ENCODE measurements at regions not wholly inside any gene's neighbourhood (a gene's known extent, or its start where the extent isn't known, plus 50 kb on each side); places are given as distances from the start of the nearest gene placed in this dataset.
A peak's percentile ranks its signal among the peaks of the same experiment; 100 is the strongest.

DNA sequence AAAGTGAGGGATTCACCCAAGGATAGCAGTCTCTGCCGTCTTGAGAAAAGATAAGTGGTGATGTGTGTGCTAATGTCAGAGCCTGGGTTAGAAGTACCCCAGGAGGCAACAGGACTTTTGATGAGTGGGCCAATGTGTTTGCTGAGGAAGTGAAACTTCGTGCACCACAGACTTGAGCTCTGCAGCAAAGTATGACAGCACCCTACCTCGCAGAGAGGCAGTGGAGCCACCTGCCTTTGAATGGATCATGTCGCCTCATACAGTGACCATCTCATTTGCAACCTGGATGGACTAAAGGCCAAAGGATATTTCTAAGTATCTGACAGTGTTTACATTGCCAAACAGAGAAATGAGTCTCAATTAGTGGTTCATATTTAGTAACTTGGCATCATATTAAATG, 593.9 kb upstream of the GRAMD2B start:
- DNase-seq (ENCODE audit: low read depth in 4 of 6, low spot score in 6 of 6) = no peak
- H3K27me3 ChIP-seq (ENCODE audit: control insufficient read depth, insufficient read depth, low read length) = no peaks in the 10 kb centered on the region
- H3K27ac ChIP-seq (ENCODE audit: low read depth, low read length) = no peak overlapping the region
- no peaks in the 10 kb centered on the region for H3K36me3 ChIP-seq (ENCODE audit: control insufficient read depth, insufficient read depth, low read length)
- no peak overlapping the region for H3K4me3 ChIP-seq (ENCODE audit: low read depth, low read length)
- 77% methylated on average over 4 of the region's 4 CpGs for WGBS (ENCODE audit: insufficient coverage)
- no peaks in the 10 kb centered on the region for H3K4me1 ChIP-seq (ENCODE audit: control insufficient read depth, insufficient read depth, low read length)
- H3K9me3 ChIP-seq (ENCODE audit: control insufficient read depth, insufficient read depth, low read length) = no peaks in the 10 kb centered on the region

DNA sequence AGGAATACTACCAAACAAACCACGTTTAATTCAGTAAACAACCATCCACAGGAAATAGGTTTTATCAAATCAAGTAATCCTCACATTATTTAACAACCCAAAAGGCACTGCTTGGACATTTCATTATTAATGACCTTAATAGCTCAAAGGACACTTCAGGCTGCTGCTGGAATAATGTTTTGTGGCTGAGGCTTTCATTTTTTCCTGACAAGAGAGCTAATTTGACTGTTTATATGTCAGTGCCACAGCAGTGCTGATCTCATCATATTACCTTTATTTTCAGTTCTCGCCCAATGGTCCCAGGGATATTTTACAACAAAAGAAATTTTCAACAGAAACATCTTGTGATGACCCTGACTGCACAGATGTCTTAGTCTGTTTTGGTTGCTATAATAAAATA, 589.8 kb upstream of the GRAMD2B start:
- no peaks in the 10 kb centered on the region for H3K36me3 ChIP-seq (ENCODE audit: control insufficient read depth, insufficient read depth, low read length)
- DNase-seq (ENCODE audit: low read depth in 4 of 6, low spot score in 6 of 6) = no peak
- H3K27me3 ChIP-seq (ENCODE audit: control insufficient read depth, insufficient read depth, low read length) = no peaks in the 10 kb centered on the region
- no peaks in the 10 kb centered on the region for H3K4me1 ChIP-seq (ENCODE audit: control insufficient read depth, insufficient read depth, low read length)
- no peak overlapping the region for H3K27ac ChIP-seq (ENCODE audit: low read depth, low read length)
- no peak overlapping the region for H3K4me3 ChIP-seq (ENCODE audit: low read depth, low read length)
- H3K9me3 ChIP-seq (ENCODE audit: control insufficient read depth, insufficient read depth, low read length) = no peaks in the 10 kb centered on the region
- WGBS (ENCODE audit: insufficient coverage) = no CpG with 5 or more reads among the region's 2 CpGs

DNA sequence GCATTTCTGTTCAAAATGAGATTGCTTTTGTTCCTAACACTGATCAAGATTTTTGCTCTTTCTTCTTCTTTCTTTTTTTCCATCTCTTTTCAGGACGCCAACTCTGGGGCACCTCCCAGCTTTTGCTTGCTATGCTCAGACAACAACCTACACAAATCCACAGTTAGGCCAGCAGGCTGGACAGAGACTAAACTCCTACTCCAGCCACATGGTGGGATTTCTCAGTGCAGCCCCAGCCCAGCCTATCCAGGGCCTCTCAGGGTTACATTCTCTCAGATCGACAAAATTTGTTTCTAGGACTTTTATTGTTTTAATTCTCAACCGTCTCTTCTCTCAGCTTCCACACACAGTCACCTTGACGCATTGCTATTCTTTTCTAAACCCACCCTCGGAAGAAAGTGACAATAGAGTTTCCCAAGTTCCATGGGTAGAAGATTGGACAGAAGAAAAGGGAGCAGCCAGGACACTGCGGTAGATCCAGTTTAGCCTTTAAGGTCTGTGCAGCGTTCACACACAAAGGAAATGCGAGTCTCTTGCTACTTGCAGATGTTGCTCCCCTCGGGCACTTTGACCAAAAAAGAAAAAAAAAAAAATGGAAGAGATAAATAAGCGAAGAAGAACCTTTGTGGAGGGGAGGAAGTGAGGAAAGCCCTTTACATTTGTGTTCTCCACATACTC, 588.6 kb upstream of the GRAMD2B start:
- no peaks in the 10 kb centered on the region for H3K4me1 ChIP-seq (ENCODE audit: control insufficient read depth, insufficient read depth, low read length)
- H3K27ac ChIP-seq (ENCODE audit: low read depth, low read length) = no peak overlapping the region
- H3K27me3 ChIP-seq (ENCODE audit: control insufficient read depth, insufficient read depth, low read length) = no peaks in the 10 kb centered on the region
- no peaks in the 10 kb centered on the region for H3K9me3 ChIP-seq (ENCODE audit: control insufficient read depth, insufficient read depth, low read length)
- 49% methylated on average over 3 of the region's 10 CpGs for WGBS (ENCODE audit: insufficient coverage)
- H3K4me3 ChIP-seq (ENCODE audit: low read depth, low read length) = no peak overlapping the region
- peak in 1 of 6 donors; percentile 23 for DNase-seq (ENCODE audit: low read depth in 4 of 6, low spot score in 6 of 6)
- no peaks in the 10 kb centered on the region for H3K36me3 ChIP-seq (ENCODE audit: control insufficient read depth, insufficient read depth, low read length)

DNA sequence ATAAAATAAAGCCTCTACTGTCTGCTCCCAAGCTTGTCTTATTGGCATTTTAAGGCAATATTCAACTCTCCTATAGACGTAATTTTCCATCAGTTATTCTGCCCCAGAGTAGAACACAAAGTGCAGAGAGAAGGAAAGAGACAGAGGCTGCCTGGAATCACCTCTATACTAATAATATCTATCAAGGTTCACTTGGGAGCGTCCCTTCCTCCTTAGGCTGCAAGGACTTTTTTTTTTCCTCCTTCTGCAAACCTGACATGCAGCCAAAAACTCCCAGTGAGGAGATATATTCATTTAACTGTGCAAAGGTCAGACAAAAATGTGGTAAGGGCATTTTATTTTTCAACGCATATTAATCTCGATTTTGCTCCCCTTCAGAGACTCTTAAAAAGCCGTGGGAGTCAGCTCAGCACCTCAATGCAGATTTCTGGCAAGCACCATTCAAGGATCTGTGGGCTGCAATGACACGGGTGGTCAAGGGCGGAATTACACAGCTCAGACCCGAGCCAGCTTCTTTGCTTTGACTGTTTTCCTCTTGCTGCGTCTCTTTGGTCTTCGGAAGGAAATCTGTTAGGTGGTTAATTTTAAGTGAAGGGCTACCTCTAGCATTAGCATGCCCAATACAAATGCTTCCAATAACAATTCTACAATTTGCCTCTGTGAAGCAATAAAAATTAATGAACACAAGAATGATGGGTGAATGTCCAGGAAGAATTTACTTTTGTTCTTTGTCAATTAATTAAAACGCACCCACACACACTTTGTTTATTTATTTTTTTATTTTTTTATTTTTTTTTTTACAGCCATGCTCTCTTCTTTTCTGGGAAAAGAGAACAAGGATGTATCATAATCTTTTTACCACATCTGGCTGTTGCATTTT, 587.7 kb upstream of the GRAMD2B start:
- Histone ChIP-seq H3K9me3 (ENCODE audit: control insufficient read depth, insufficient read depth, low read length) (no peaks in the 10 kb centered on the region), H3K4me3 (ENCODE audit: low read depth, low read length) (peak overlapping the region; percentile 4), H3K27ac (ENCODE audit: low read depth, low read length) (no peak overlapping the region), H3K27me3 (ENCODE audit: control insufficient read depth, insufficient read depth, low read length) (no peaks in the 10 kb centered on the region), H3K4me1 (ENCODE audit: control insufficient read depth, insufficient read depth, low read length) (no peaks in the 10 kb centered on the region), H3K36me3 (ENCODE audit: control insufficient read depth, insufficient read depth, low read length) (no peaks in the 10 kb centered on the region)
- 15% methylated on average over 5 of the region's 11 CpGs for WGBS (ENCODE audit: insufficient coverage)
- peak; percentile 59 to 94 (median 62) for DNase-seq (ENCODE audit: low read depth in 4 of 6, low spot score in 6 of 6)

DNA sequence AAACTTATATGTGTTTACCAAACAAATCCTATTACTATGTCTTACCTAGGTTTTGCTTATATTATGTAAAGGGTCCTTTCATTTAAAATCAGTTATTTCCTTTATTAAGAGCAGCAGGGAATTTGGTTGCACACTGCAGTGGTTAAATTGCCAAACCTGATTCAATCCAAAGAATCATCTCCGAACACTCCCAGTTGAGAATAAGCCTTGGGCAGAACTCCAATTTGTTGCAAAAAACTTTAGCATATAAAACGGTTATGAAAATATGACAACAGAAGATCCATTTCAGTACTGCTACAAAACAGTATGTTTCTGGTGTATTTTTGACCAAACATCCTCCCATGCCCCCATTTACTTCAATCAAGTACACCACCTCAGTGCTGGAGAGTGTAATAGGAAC, 587.0 kb upstream of the GRAMD2B start:
- Histone ChIP-seq H3K4me1 (ENCODE audit: control insufficient read depth, insufficient read depth, low read length) (no peaks in the 10 kb centered on the region), H3K27ac (ENCODE audit: low read depth, low read length) (no peak overlapping the region), H3K9me3 (ENCODE audit: control insufficient read depth, insufficient read depth, low read length) (no peaks in the 10 kb centered on the region), H3K27me3 (ENCODE audit: control insufficient read depth, insufficient read depth, low read length) (no peaks in the 10 kb centered on the region), H3K4me3 (ENCODE audit: low read depth, low read length) (no peak overlapping the region), H3K36me3 (ENCODE audit: control insufficient read depth, insufficient read depth, low read length) (no peaks in the 10 kb centered on the region)
- WGBS (ENCODE audit: insufficient coverage) = no CpG with 5 or more reads among the region's 2 CpGs
- DNase-seq (ENCODE audit: low read depth in 4 of 6, low spot score in 6 of 6) = peak in 1 of 6 donors; percentile 18

DNA sequence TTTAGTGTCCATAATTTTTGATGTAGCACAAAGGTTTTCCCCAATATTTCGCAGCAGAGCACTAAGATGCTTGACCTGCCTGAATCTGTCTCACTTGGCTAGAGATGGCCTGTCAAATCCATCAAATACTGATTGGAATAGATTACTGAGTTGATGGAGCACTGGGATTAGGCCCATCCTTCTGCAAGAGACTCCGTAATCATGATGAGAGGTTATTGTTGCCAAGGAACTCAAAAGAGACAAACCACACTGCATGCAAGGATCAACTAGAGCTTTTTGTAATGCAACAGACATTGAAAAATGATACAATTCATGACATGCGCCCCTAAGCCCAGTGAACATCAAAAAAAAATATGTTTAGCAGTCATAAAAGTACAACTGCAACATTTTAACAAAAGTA, 585.3 kb upstream of the GRAMD2B start:
- no peaks in the 10 kb centered on the region for H3K36me3 ChIP-seq (ENCODE audit: control insufficient read depth, insufficient read depth, low read length)
- peak in 1 of 6 donors; percentile 27 for DNase-seq (ENCODE audit: low read depth in 4 of 6, low spot score in 6 of 6)
- H3K4me3 ChIP-seq (ENCODE audit: low read depth, low read length) = no peak overlapping the region
- H3K4me1 ChIP-seq (ENCODE audit: control insufficient read depth, insufficient read depth, low read length) = no peaks in the 10 kb centered on the region
- H3K27ac ChIP-seq (ENCODE audit: low read depth, low read length) = no peak overlapping the region
- no peaks in the 10 kb centered on the region for H3K27me3 ChIP-seq (ENCODE audit: control insufficient read depth, insufficient read depth, low read length)
- H3K9me3 ChIP-seq (ENCODE audit: control insufficient read depth, insufficient read depth, low read length) = peaks cover under 1% of the 10 kb centered on the region
- WGBS (ENCODE audit: insufficient coverage) = 100% methylated on average over 1 of the region's 3 CpGs

DNA sequence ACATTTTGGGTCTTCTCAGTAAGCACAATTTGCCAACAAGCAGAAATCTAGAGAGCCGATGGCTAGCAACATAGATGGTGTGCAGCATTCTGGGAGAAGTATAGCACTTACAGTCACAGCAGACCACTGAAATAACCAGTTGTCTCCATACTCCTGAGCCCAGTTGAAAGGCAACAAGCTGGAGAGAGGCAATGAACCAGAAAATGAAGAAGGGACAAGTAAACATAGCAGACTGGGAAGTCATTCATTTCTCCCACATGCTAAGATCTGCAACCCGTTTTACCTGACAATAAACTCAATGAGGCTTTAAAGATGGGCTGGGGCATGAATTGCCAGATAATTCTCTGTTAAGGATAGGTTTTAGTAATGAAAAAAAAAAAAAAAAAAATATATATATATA, 575.6 kb upstream of the GRAMD2B start:
- Histone ChIP-seq H3K4me3 (ENCODE audit: low read depth, low read length) (no peak overlapping the region), H3K9me3 (ENCODE audit: control insufficient read depth, insufficient read depth, low read length) (peaks cover 2% of the 10 kb centered on the region), H3K27me3 (ENCODE audit: control insufficient read depth, insufficient read depth, low read length) (no peaks in the 10 kb centered on the region), H3K27ac (ENCODE audit: low read depth, low read length) (no peak overlapping the region), H3K4me1 (ENCODE audit: control insufficient read depth, insufficient read depth, low read length) (no peaks in the 10 kb centered on the region), H3K36me3 (ENCODE audit: control insufficient read depth, insufficient read depth, low read length) (no peaks in the 10 kb centered on the region)
- no CpG with 5 or more reads among the region's 2 CpGs for WGBS (ENCODE audit: insufficient coverage)
- DNase-seq (ENCODE audit: low read depth in 4 of 6, low spot score in 6 of 6) = peak in 1 of 6 donors; percentile 46

DNA sequence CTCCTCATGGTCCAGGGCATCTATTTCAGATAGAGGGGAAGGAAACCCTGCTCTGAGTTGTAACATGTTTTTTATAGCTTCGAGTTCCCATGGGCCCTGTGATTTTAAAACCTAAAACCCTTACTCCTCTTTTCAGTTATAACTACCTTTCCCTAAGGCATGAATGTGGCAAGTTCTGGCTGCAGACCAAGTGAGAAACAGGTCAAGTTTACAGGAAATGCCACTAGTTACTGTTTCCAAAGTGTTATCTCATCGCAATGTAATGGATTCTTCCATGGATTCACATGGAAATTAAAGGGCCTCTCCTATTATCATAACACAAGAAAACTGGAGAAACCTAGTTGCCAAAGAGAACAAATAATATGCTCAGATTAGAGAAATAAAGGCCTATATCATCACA, 574.5 kb upstream of the GRAMD2B start:
- no peak for DNase-seq (ENCODE audit: low read depth in 4 of 6, low spot score in 6 of 6)
- WGBS (ENCODE audit: insufficient coverage) = no CpG with 5 or more reads among the region's 2 CpGs
- no peak overlapping the region for H3K27ac ChIP-seq (ENCODE audit: low read depth, low read length)
- no peaks in the 10 kb centered on the region for H3K9me3 ChIP-seq (ENCODE audit: control insufficient read depth, insufficient read depth, low read length)
- H3K4me1 ChIP-seq (ENCODE audit: control insufficient read depth, insufficient read depth, low read length) = no peaks in the 10 kb centered on the region
- H3K4me3 ChIP-seq (ENCODE audit: low read depth, low read length) = no peak overlapping the region
- H3K27me3 ChIP-seq (ENCODE audit: control insufficient read depth, insufficient read depth, low read length) = no peaks in the 10 kb centered on the region
- no peaks in the 10 kb centered on the region for H3K36me3 ChIP-seq (ENCODE audit: control insufficient read depth, insufficient read depth, low read length)

DNA sequence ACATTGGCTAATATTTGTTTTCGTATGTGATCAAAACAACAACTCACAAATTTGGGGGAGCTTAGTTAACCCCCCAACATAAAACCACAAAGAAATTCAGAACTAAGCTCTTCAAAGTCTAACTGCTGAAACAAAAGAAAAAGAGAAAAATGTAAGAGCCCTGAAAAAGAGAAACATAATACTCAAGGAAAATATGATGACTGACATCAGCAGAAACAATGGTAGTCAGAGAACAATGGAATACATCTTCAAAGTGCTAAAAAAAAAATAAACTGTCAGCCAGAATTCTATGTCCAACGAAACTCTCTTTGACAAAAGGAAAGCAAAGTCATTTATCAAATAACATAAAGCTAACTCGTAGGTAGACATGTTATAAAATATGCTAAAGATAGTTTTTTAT, 566.3 kb upstream of the GRAMD2B start:
- H3K4me1 ChIP-seq (ENCODE audit: control insufficient read depth, insufficient read depth, low read length) = no peaks in the 10 kb centered on the region
- no peaks in the 10 kb centered on the region for H3K36me3 ChIP-seq (ENCODE audit: control insufficient read depth, insufficient read depth, low read length)
- H3K27me3 ChIP-seq (ENCODE audit: control insufficient read depth, insufficient read depth, low read length) = no peaks in the 10 kb centered on the region
- no peak overlapping the region for H3K27ac ChIP-seq (ENCODE audit: low read depth, low read length)
- no CpG with 5 or more reads among the region's 3 CpGs for WGBS (ENCODE audit: insufficient coverage)
- no peak for DNase-seq (ENCODE audit: low read depth in 4 of 6, low spot score in 6 of 6)
- H3K4me3 ChIP-seq (ENCODE audit: low read depth, low read length) = no peak overlapping the region
- H3K9me3 ChIP-seq (ENCODE audit: control insufficient read depth, insufficient read depth, low read length) = no peaks in the 10 kb centered on the region

DNA sequence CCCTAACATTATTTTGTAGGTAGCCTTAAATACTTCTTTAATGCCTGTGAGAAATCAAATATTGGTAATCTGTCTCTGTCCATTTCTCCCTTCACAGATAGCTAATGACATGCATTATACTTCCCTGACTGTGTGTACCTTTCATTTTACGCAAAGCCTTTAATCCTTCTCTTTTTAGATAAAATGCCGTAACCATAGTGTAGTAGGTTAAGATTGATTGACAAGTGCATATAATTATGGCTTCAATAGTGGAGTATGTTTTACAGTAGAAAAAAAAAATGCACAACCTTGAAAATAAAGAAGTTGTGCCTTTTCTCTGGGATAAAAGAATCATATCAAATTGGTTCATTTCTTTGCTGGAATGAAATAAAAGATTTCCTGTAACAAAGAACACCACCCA, 559.6 kb upstream of the GRAMD2B start:
- WGBS (ENCODE audit: insufficient coverage) = no CpG with 5 or more reads among the region's 2 CpGs

More for the DNA sequence above, 559.6 kb upstream of the GRAMD2B start:
- Histone ChIP-seq H3K36me3 (ENCODE audit: control insufficient read depth, insufficient read depth, low read length) (no peaks in the 10 kb centered on the region), H3K4me3 (ENCODE audit: low read depth, low read length) (no peak overlapping the region), H3K27me3 (ENCODE audit: control insufficient read depth, insufficient read depth, low read length) (no peaks in the 10 kb centered on the region), H3K9me3 (ENCODE audit: control insufficient read depth, insufficient read depth, low read length) (no peaks in the 10 kb centered on the region), H3K27ac (ENCODE audit: low read depth, low read length) (no peak overlapping the region), H3K4me1 (ENCODE audit: control insufficient read depth, insufficient read depth, low read length) (no peaks in the 10 kb centered on the region)
- DNase-seq (ENCODE audit: low read depth in 4 of 6, low spot score in 6 of 6) = no peak
